Activated CD4-positive, CD25-positive, alpha-beta regulatory T cell treated with anti-CD3 and anti-CD28 coated beads, Interleukin-2, amount 50 U/mL, for 72 hours (primary cell): ENCODE measurements at regions not wholly inside any gene's neighbourhood (a gene's known extent, or its start where the extent isn't known, plus 50 kb on each side); places are given as distances from the start of the nearest gene placed in this dataset.
"Not testable (repeated sequence)": the region's sequence is repeated elsewhere in the genome, so short reads cannot be mapped to it uniquely, and the experiment has no call there.

ENCODE experiments used
- DNase-seq: peaks from one replicate; pipeline ENCODE4 v3.0.0; 2021

DNA sequence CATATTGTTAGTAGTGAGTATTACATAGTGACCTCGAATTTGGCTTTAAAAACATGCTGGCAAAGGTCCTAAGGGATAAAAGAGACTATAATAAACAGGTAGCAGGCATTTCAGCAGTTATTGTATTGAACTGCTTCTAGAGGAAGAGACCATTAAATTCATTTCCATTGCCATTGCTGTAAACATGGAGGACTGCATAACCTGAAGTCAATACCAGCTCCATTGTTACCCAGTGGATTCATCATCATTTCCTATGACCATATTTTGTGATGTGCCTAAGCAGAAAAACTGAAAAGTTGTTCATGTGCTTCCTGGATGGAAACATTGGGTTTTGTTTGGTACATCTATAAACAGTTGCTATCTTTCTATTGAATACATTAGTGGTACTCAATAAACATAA, 482.5 kb upstream of the UBE2E2 start:
- DNase-seq, result no peak

DNA sequence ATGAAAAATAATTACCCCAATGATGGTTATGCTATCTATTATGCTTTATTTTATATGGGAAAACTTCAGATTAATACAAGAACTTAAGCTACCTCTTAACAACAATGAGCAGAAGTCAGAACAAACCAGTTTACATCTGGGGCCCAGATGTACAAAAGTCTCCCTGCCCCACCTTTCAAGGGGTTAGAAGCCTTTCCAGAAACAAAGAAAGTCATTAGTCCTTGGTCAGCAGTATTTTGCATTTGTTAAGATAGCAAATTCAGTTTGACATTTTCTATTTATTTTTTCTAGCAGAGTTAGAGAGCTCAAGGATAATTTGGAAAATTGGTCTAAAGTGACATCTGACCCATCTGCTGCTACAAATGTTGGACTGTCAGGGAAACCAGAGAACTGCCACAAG, 478.7 kb upstream of the UBE2E2 start:
- DNase-seq, result no peak

DNA sequence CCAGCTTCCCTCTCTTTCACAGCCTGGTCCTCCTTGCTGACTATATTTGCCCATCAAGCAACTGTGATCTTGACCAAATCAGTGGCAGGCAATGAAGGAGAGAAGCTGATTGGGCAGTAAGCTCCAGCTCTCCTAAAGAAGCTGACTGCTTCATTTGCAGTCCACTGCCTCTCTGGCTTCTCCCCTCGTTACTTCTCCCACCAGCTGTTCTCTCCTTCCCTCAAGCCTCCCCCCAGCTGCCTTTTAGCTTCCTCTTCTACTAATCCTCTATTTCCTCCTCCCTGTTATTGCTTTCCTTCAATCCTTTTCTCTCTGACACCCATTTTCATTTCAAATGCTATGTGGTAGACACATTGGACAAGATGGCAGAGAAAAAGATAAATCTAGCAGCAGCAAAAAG, 474.7 kb upstream of the UBE2E2 start:
- DNase-seq, result no peak

DNA sequence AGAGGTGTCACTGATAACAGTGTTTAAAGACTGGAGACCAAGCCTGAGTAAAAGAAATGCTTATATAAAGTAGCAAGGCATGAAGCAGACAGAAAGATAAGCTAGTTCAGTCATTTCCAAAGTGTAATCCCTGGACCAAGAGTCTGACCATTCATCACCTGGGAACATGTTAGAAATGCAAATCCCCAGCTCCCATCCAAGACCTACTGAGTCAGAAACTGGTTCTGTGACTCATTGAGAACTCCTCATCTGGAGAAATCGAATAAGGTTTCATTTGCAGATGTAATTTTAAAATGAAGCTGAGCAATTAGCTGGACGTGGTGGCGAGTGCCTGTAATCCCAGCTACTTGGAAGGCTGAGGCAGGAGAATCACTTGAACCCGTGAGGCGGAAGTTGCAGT, 473.9 kb upstream of the UBE2E2 start:
- no peak for DNase-seq

DNA sequence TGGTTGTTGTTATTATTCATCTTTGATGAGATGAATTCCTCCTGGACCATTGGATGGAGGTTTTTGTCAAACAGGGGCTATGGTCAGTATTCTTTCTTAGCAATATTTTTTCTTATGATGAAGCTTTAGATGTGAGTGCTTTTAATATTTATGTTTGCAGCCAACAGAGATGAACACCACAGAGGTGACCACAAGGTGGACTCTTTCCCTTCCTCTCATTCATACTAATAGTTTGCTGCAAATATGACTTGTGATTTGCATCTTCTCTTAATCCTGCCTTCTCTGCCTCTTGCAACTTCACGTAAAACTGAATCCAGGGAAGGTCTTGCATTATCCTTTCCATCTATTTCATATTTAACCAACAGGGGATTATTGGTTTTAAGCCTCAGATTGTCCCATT, 473.1 kb upstream of the UBE2E2 start:
- DNase-seq, result no peak

DNA sequence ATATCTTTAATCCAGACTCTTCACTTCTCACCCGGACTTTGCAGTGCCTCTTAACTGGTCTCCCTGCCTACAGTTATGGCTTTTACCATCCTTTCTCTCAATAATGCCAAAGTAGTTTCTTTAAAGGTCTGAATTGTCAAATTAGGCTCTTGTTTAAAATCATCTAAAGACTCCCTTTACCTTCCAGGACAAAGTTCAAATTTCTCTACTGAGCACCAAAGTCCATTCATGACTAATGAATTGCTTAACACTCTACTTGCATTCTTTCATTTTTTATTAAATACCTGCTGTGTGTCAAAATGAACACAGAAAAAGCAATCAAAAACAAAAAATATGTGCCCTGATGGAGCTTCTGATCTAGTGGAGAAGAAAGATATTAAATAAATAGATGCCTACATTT, 472.4 kb upstream of the UBE2E2 start:
- no peak for DNase-seq

DNA sequence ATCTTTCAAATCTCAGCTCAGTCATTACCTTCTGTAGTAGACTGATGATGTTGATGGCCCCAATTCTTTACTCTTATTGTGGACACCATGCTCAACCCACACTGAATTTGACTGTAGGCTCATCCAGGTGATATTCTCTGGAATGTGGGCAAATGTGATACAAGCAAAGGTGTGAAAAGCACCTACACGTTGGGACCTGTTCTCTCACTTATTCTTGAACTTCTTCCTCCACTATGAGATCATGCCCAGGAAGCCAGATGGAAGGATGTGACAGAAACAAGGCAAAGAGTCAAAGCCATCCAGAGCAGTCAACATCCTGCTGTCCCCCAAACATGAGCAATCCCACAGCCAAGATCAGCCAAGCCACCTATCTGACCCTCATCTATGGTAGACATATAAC, 471.2 kb upstream of the UBE2E2 start:
- no peak for DNase-seq

DNA sequence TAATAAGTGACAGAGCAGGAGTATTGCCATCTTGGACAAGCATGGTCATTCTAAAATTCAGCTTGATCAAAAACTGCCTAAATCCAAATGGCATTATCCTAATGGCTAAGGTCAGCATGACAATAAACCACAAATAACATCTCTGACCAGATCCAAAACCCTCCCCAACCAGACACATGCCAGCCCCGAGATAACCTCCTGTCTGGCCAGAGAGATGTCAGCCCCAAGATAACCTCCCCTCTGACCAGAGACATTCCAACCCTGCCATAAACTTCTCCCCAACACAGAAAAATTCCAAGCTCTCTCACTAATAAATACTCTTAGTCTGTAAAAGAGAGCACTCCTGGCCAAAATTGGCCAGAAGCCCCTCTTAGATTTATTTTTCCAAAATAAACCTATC, 470.5 kb upstream of the UBE2E2 start:
- DNase-seq, result no peak

DNA sequence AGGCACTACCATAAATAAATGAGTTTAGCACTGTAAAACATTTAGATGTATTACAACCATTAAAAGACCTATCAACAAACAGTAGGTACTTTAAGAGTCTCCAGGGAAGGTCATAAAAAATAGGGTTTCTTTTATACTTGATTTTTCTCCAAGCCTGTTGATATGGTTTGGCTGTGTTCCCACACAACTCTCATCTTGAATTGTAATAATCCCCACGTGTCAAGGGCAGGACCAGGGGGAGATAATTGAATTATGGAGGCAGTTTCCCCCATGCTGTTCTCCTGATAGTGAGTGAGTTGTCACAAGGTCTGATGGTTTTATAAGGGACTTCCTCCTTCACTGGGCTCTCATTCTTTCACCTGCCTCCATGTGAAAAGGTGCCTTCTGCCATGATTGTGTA, 468.9 kb upstream of the UBE2E2 start:
- DNase-seq, result no peak

DNA sequence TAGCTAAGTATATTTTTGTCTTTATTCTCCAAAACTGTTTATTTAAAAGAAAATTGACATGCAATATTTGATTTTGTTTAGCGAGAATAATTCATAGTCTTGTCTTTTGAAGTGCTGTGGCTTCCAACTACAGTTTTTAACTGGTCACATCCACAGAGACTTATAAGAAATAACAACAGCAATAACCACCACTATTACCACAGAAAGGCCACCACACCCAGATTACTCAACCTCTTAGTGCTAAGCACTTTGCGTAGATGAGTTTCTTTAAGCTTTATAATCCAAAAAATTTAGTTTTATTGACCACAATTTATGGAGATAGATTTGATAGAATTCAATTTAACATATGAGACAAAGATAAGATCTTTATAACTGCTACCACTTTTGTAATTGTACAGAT, 468.4 kb upstream of the UBE2E2 start:
- DNase-seq, result no peak

DNA sequence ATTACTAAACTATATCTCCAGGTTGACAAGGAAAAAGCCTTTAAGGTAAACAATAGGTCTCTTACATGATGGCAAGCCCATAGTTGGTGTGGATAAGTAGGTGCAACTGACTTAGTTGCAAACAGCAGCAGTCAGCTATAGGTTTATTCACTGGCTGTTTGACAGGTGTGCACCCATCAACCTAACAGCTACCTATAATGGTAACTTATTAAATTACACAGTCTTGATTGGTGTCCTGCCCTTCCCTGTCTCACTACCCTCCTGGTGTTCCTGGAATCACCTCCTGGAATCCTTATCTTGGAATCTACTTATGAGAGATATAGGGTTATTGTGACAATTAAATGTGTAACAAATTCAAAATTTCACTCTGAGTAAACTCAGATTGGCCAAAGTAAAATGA, 467.8 kb upstream of the UBE2E2 start:
- no peak for DNase-seq

DNA sequence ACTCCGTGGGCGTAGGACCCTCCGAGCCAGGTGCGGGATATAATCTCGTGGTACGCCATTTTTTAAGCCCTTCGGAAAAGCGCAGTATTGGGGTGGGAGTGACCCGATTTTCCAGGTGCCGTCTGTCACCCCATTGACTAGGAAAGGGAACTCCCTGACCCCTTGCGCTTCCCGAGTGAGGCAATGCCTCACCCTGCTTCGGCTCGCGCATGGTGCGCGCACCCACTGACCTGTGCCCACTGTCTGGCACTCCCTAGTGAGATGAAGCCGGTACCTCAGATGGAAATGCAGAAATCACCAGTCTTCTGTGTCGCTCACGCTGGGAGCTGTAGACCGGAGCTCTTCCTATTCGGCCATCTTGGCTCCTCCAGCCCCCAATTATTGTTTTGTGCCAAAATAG, 459.7 kb upstream of the UBE2E2 start:
- not testable (repeated sequence) for DNase-seq

DNA sequence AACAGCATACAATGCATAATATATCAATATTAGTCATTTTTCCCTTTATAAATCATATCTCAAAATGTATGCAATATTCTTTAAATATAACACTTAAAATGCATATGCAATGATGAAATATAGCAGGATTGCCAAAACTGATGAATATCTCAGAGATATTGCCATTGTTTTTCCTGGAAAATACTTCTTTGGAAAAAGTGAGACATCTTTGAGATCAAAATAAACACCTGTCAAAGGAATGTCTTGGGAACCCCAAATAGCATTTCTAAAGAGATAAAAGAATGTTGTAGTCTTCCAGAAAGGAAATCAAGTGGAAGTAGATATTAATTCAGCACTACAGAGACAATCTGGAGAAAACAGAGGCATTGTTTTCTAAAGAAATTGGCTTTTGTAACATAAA, 457.8 kb upstream of the UBE2E2 start:
- no peak for DNase-seq

DNA sequence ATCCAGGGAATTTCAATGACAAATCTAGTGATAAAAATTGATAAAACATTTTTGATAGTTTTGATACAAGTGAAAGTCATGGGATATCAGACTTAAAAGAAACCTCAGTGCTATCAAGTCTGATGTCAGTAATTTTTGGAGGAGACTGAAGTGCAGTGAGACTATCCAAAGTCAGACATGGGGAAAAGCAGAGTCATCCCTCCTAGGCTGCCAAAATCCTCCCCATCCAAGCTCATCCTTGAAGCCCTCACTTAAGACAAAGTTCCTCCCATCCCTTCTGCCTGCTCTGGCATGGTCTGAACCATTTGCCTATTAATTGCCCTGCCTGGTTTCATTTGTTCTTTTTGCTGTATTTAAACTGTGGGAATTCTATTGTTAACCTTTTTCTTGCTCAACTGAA, 456.9 kb upstream of the UBE2E2 start:
- DNase-seq, result no peak

DNA sequence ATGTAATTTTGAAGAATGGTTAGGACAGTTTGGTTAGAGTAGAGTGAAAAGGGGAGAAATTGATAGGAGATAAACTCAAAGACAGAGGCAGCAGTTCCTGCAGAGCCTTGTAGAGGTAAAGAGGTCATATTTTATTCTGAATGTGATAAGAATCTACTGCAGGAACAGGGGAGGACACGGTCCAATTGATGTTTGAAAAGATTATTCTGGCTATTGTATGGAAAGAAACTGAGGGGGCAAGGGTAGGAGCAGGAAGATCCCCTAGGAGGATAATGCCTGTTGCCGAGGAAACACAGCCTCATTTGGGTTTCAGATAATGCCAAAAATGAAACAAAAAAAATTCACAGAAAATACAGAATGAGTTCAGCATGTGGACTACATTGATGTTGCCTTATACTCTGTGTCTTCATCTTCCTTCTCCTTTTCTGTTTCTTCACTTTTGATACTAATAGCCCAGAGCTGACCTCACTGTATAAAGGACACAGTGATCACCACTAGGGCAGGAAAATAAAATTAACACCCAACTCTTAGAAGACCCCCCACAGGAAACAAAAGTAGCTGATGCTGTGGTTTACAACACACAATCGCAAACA, 454.6 kb upstream of the UBE2E2 start:
- no peak for DNase-seq

DNA sequence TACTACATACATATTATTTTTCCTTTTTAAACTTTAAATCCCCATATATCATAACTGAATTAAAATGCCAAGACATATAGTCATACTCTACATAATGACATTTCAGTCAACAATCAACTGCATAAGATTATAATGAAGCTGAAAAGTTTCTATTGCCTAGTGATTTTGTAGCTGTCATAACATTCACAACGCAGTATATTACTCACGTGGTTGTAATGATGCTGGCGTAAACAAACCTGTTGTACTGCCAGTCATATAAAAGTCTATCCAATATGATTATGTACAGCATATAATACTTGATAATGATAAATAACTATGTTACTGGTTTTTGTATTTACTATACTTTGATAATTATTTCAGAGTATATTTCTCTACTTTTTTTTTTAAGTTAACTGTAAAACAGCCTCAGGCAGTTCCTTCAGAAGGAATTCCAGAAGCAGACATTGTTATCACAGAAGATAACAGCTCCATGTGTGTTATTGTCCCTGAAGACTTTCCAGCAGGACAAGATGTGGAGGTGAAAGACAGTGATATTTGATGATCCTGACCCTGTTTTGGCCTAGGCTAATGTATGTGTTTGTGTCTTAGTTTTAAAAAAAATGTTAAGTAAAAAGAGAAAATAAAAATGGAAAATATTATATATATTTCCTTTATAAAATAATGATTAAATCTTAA, 443.4 kb upstream of the UBE2E2 start:
- DNase-seq, result no peak

DNA sequence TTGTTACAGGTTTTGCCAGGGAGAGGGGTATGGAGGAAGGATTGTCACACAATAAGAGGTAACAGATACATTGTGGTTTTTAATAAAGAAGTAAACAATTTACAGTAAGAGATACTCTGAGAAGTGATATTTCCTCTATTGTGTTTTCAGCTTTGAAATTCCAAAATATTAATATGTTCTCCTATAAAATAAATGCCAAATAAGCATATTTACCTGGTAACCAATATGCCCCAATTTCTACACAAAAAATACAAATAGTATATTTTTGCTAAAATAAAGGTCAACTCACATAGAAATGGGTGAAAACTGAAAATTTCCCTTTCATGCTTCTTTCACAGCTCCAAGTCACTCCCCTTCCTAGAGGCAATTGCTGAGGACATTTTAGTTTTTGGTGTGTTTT, 437.4 kb upstream of the UBE2E2 start:
- DNase-seq, result no peak

DNA sequence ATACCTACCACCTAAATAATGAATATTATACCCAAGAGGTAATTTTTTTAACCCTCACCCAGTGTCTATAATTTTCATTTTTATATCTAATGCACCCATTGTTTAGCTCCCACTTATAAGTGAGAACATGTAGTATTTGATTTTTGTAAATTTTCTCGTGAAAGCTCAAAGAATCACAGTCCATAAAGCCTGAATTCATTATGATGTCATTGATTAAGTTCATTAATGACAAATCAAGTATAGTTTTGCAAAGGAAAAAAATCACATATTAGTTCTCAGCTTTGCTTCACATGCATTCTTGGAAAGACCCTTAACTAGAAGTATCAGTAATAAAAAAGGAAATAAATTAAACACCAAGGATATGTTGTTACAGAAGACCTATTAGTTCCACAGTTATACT, 425.3 kb upstream of the UBE2E2 start:
- DNase-seq, result no peak

DNA sequence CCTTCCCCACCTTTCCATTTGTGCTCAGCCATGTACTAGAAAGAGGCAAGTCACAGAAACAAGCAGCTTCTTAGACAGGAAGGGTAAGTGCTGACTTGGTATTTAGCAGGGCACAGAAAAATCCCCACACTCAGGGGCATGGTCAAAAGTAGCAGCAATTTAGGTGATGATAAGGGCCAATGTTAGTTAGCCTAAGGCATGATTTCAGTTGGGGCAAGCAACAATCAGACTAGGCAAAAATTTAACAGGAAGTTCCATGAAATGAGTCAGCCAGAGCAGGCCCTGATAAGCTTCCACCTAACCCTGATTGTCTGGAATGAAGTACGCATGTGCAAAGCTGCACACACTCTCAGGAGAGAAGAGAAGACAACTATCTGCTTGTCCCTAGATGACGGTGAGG, 423.4 kb upstream of the UBE2E2 start:
- no peak for DNase-seq

DNA sequence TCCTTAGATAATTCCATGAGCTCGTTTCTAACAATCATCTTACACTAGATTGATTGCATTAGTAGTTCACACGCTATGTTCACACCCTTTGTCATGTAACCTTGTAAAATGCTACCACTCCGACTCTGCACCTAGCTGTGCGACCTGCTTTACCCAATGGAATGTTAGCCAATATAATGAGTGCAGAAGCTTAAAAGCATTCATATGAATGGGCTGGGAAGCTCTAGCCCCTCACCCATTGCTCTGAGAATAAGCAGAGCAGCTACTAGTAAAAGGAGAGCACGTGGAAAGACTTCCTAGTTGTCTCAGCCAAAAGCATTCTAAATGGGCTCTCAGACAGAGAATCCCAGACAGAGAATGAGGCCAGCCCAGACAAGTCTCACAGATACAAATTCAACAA, 410.6 kb upstream of the UBE2E2 start:
- no peak for DNase-seq

DNA sequence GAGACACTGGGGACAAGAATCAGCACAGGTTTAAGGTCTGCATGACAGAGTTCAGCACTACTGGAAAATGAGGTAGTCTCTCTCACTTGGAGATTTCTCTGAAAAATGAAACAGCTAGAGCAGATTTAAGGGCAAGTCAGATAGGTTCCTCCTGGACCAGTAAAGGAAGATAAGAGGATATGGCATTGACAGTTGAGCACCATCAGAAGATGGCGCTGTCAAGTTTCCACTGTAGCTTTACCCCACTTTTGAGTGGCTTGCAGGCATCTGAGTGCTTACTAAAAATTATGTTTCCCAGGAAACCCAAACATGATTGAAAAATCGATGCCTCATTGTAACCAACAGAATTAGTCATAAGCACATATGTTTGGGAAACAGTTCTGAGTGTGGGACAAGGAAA, 407.2 kb upstream of the UBE2E2 start:
- DNase-seq, result no peak

DNA sequence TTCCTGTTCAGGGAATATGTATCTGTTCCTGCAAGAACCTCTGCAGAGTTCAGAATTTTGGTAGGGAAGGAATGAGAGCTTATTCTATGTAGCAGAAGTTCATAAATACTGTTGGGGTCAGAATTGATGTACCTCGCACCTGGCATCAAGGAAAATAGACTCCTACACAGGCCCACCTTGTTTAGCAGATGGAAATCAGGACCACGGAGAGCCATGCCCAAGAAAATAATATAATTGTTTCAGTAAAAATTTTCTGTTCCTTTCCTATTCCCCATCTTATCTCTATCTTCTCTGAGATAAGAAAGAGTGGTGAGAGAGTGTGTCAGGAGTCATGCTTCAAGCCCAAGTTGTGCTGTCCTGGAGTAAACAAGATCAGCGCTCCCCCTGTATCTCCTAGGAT, 404.7 kb upstream of the UBE2E2 start:
- DNase-seq, result no peak

DNA sequence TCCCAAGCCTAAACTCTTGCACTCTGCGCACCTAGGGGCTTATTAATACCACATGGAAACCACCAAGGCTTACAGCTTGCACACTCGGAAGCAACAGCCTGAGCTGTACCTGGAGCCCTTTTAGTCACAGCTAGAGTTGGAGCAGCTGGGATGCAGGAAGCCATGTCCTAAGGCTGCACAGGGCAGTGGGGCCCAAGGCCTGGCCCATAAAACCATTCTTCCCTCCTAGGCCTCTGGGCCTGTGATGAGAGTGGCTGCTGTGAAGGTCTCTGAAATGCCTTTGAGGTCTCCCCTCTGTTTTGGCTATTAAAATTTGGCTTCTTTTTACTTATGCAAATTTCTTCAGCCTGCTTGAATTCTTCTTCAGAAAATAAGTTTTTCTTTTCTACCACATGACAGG, 383.9 kb upstream of the UBE2E2 start:
- no peak for DNase-seq

DNA sequence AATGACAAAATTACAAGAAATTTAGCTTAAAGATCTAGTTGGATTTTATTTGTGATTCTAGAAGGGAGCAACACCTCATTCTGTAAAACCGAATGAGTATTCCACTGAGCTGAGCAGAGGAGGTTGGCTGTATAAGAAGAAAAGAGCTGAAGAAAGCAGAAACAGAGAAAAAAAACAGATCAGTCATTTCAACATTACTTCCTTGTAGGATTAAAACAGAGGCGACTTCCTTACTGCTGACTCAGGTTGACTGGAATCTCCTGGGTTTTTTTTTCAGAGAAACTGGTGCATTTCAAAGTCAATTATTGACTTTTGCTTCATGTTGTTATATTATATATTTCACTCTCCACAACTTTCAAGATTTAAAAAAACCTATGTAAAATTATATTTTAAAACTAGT, 368.1 kb upstream of the UBE2E2 start:
- DNase-seq, result no peak

DNA sequence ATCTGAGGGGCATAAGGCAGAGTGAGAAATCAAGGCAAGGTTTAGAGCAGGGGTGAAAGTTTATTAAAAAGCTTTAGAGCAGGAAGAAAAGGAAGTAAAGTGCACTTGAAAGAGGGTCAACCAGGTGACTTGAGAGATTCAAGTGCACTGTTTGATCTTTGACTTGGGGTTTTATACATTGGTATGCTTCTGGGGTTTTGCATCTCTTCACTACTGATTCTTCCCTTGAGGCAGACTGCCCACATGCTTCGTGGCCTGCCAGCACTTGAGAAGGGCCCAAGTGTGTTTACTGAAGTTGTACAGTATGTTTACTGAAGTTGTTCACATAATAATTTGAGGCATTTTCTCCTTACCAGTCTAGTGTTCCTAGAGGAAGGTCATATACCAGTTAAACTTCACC, 367.0 kb upstream of the UBE2E2 start:
- DNase-seq, result no peak

DNA sequence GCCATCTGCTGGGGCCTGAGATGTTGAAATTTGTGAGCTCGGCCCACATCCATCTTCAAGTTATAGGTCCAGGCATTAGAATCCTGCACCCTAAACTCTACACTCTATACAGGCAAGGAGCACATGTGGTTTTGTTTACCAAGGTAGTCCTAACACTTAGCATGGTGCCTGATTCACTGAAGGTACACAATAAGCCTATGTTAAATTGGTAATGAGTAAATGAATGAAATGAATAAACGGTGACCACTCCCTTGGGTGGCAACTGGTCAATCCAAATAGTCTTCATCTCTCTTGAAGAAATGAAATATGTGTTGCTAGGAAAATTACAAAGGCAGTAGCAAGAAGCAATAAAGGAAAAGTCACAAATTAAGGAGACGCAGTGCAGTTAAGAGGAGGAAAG, 359.3 kb upstream of the UBE2E2 start:
- no peak for DNase-seq
